ENCODE measurements at regions not wholly inside any gene's neighbourhood (a gene's known extent, or its start where the extent isn't known, plus 50 kb on each side); places are given as distances from the start of the nearest gene placed in this dataset.
"Not testable (repeated sequence)": the region's sequence is repeated elsewhere in the genome, so short reads cannot be mapped to it uniquely, and the experiment has no call there.

- not testable (repeated sequence) for H3K4me1 Mint-ChIP-seq, H3K9me3 Mint-ChIP-seq
- peak overlapping the region; percentile 20 to 81 (median 77) for H3K27ac Mint-ChIP-seq
Observed at GRCh38 chr9:41643571-41644279, 454.6 kb upstream of the ZNG1F start.

DNA sequence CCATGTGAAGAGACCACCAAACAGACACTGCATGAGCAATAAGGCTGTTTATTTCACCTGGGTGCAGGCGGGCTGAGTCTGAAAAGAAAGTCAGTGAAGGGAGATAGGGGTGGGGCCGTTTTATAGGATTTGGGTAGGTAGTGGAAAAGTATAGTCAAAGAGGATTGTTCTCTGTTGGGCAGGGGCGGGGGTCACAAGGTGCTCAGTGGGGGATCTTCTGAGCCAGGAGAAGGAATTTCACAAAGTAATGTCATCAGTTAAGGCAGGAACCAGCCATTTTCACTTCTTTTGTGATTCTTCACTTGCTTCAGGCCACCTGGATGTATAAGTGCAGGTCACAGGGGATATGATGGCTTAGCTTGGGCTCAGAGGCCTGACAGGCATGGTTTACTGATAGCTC is 444.6 kb upstream of the ZNG1F start:
- H3K27ac Mint-ChIP-seq; H3K4me3 Mint-ChIP-seq; H3K36me3 Mint-ChIP-seq (ENCODE audit: low read depth); H3K9me3 Mint-ChIP-seq; H3K4me1 Mint-ChIP-seq; H3K27me3 Mint-ChIP-seq (ENCODE audit: low read depth): not testable (repeated sequence)

More at GRCh38 chr9:41643571-41644279, 454.6 kb upstream of the ZNG1F start:
- TF ChIP-seq, protein P1, sequence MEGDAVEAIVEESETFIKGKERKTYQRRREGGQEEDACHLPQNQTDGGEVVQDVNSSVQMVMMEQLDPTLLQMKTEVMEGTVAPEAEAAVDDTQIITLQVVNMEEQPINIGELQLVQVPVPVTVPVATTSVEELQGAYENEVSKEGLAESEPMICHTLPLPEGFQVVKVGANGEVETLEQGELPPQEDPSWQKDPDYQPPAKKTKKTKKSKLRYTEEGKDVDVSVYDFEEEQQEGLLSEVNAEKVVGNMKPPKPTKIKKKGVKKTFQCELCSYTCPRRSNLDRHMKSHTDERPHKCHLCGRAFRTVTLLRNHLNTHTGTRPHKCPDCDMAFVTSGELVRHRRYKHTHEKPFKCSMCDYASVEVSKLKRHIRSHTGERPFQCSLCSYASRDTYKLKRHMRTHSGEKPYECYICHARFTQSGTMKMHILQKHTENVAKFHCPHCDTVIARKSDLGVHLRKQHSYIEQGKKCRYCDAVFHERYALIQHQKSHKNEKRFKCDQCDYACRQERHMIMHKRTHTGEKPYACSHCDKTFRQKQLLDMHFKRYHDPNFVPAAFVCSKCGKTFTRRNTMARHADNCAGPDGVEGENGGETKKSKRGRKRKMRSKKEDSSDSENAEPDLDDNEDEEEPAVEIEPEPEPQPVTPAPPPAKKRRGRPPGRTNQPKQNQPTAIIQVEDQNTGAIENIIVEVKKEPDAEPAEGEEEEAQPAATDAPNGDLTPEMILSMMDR (IDR thresholded peaks at IDR 0.05; ENCODE audit: unreplicated experiment in 3 of 3), result peak in 1 of 3 experiments; percentile 8
- H3K4me3 Mint-ChIP-seq, result peak overlapping the region; percentile 75 to 83 (median 81)
- H3K36me3 Mint-ChIP-seq (ENCODE audit: low read depth); H3K27me3 Mint-ChIP-seq (ENCODE audit: low read depth): not testable (repeated sequence)

DNA sequence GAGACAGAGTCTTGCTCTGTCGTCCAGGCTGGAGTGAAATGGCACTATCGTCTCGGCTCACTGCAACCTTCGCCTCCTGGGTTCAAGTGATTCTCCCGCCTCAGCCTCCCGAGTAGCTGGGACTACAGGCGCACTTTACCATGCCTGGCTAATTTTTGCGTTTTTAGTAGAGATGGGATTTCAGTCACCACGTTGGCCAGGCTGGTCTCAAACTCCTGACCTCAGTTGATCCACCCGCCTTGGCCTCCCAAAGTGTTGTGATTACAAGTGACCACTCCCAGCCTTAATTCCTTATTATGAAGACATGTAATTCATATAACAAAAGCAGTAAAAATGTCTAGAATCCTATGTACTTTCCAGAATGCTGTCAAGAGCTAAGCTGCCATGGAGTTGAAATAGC is 434.5 kb upstream of the ZNG1F start:
- not testable (repeated sequence) for H3K27me3 Mint-ChIP-seq (ENCODE audit: low read depth); H3K9me3 Mint-ChIP-seq; H3K27ac Mint-ChIP-seq; H3K36me3 Mint-ChIP-seq (ENCODE audit: low read depth); H3K4me1 Mint-ChIP-seq; H3K4me3 Mint-ChIP-seq

DNA sequence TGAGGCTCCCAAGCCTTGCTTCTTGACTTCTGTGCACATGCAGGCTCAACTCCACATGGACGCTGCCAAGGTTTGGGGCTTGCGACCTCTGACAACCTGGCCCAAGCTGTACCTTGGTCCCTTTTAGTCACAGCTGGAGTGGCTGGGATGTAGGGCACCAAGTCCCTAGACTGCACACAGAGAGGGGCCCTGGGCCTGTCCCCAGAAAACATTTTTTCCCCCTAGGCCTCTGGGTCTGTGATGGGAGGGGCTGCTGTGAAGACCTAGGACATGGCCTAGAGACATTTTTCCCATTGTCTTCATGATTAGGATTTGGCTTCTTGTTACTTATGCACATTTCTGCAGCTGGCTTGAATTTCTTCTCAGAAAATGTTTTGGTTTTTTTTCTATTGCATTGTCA is 430.1 kb upstream of the ZNG1F start:
- not testable (repeated sequence) for H3K4me1 Mint-ChIP-seq; H3K36me3 Mint-ChIP-seq (ENCODE audit: low read depth); H3K9me3 Mint-ChIP-seq; H3K27ac Mint-ChIP-seq; H3K27me3 Mint-ChIP-seq (ENCODE audit: low read depth); H3K4me3 Mint-ChIP-seq

GRCh38 chr9:41606961-41607547 is 417.9 kb upstream of the ZNG1F start:
- H3K27ac Mint-ChIP-seq; H3K27me3 Mint-ChIP-seq (ENCODE audit: low read depth); H3K4me1 Mint-ChIP-seq; H3K4me3 Mint-ChIP-seq; H3K36me3 Mint-ChIP-seq (ENCODE audit: low read depth); H3K9me3 Mint-ChIP-seq: not testable (repeated sequence)

DNA sequence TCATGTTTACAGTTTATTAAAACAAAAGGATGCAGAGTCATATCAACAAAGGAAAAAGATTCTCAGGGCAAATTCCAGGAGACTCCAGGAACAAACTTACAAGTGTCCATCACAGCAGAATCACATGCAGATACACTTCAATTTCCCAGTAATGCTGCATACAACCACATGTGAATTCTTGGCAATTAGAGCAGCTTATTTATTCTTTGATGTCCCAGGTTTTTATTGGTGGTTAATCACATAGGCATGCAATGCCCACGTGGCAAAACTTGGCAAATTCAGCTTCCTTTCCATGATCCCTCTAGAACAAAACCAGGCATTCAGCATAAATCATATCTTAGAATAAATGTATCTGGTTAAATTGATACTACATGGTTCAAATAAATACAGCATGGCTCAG is 376.5 kb upstream of the ZNG1F start:
- H3K27ac Mint-ChIP-seq; H3K4me1 Mint-ChIP-seq; H3K36me3 Mint-ChIP-seq (ENCODE audit: low read depth); H3K9me3 Mint-ChIP-seq; H3K27me3 Mint-ChIP-seq (ENCODE audit: low read depth); H3K4me3 Mint-ChIP-seq: not testable (repeated sequence)

Data from nephron (organoid).